Ishikawa (cell line): ENCODE measurements at regions not wholly inside any gene's neighbourhood (a gene's known extent, or its start where the extent isn't known, plus 50 kb on each side); places are given as distances from the start of the nearest gene placed in this dataset.

Experiments used
- CEBPB ChIP-seq: IDR thresholded peaks from 2 replicates; pipeline ENCODE4 v1.6.1; 2012
- TAF1 ChIP-seq: IDR thresholded peaks from 2 replicates; pipeline ENCODE4 v1.6.1; 2012; ENCODE audit warnings: low read depth, mild to moderate bottlenecking
- TF ChIP-seq, protein P1 (sequence below): IDR thresholded peaks from 2 replicates; pipeline ENCODE4 v1.6.1; 2012; ENCODE audit warnings: low read depth, mild to moderate bottlenecking
- TF ChIP-seq, protein P2 (sequence below): IDR thresholded peaks from 2 replicates; pipeline ENCODE4 v1.6.1; 2012

DNA sequence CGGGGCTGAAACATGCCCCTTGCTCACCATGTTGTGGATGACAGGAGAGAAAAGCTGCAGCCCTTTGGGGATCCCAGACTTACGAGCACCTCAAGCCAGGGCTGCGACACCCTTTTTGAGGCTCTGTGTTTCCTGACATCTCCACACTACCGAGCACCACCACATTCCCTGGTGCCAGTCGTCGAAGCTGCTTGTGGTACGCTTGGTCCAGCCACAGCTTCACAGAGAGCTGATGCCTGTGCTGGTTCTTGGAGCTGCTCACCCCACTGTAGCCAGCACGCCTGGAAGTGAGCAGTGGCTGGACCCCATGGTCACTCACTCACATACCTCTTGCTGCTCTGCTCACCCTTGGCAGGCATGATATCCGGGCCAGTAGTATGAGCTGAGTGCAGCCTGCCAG lies 367.5 kb downstream of the SLITRK6 start:
- TF ChIP-seq, protein P1, sequence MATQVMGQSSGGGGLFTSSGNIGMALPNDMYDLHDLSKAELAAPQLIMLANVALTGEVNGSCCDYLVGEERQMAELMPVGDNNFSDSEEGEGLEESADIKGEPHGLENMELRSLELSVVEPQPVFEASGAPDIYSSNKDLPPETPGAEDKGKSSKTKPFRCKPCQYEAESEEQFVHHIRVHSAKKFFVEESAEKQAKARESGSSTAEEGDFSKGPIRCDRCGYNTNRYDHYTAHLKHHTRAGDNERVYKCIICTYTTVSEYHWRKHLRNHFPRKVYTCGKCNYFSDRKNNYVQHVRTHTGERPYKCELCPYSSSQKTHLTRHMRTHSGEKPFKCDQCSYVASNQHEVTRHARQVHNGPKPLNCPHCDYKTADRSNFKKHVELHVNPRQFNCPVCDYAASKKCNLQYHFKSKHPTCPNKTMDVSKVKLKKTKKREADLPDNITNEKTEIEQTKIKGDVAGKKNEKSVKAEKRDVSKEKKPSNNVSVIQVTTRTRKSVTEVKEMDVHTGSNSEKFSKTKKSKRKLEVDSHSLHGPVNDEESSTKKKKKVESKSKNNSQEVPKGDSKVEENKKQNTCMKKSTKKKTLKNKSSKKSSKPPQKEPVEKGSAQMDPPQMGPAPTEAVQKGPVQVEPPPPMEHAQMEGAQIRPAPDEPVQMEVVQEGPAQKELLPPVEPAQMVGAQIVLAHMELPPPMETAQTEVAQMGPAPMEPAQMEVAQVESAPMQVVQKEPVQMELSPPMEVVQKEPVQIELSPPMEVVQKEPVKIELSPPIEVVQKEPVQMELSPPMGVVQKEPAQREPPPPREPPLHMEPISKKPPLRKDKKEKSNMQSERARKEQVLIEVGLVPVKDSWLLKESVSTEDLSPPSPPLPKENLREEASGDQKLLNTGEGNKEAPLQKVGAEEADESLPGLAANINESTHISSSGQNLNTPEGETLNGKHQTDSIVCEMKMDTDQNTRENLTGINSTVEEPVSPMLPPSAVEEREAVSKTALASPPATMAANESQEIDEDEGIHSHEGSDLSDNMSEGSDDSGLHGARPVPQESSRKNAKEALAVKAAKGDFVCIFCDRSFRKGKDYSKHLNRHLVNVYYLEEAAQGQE = no peak
- TF ChIP-seq CEBPB (no peak), TAF1 (no peak)
- TF ChIP-seq, protein P2, sequence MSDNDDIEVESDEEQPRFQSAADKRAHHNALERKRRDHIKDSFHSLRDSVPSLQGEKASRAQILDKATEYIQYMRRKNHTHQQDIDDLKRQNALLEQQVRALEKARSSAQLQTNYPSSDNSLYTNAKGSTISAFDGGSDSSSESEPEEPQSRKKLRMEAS = no peak
